Stomach (tissue), 4 donors: ENCODE measurements at regions not wholly inside any gene's neighbourhood (a gene's known extent, or its start where the extent isn't known, plus 50 kb on each side); places are given as distances from the start of the nearest gene placed in this dataset.

Experiments
- EP300 ChIP-seq: sonication (generic); formaldehyde crosslinking; IDR thresholded peaks from one replicate; pipeline ENCODE4 v1.6.1; 2017; ENCODE audit warnings: antibody characterized with exemption
- POLR2A ChIP-seq, 4 donors: fragments of 450-650 bp; IDR thresholded peaks; one replicate each; pipeline ENCODE4 v1.6.1; 2016; ENCODE audit warnings: antibody characterized with exemption in 4 of 4, control low read depth in 2 of 4, mild to moderate bottlenecking in 1 of 4, moderate library complexity in 1 of 4
- POLR2AphosphoS5 ChIP-seq, 3 donors: sonication (generic); formaldehyde crosslinking; IDR thresholded peaks; one replicate each; pipeline ENCODE4 v1.6.1; 2016; ENCODE audit warnings: antibody characterized with exemption in 3 of 3
- TF ChIP-seq, protein P1 (sequence below), 7 experiments: fragments of 450-650 bp in 4 of 7; fragments of 200-600 bp in 3 of 7; sonication (generic) in 3 of 7; IDR thresholded peaks; one replicate each; pipeline ENCODE4 v1.5.1; 2016 to 2019; ENCODE audit warnings: antibody characterized with exemption in 7 of 7, control low read depth in 2 of 7, mild to moderate bottlenecking in 1 of 7

DNA sequence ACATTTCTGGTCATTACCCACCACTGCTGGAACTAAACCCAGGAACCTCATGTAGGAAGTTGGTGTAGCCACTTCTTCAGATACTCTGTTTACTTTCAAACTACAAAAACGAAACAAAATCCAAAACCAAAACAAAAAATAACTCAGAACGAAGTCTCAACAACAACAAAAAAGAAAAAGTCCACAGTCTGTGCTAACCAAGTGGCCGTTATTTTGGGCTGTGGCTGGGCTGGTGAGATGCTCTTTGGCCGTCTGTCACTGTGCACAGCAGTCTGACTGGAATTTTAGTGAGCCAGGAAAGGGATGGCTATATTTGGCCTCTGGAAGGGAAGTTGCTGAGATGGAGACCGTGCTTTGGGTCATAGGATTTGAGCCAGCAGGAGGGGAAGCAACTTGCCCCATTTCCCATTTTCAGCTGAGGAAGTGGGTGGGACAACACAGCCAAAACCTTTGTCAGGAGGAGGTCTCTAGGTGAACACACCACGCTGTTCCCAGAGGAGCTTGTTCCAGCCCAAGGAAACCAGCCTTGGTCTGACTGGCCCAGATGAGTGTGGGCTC is 334.1 kb downstream of the ZSWIM6 start:
- TF ChIP-seq POLR2AphosphoS5 (IDR thresholded peaks at IDR 0.05) (no peak), EP300 (no peak), POLR2A (IDR thresholded peaks at IDR 0.05) (no peak)
- TF ChIP-seq, protein P1, sequence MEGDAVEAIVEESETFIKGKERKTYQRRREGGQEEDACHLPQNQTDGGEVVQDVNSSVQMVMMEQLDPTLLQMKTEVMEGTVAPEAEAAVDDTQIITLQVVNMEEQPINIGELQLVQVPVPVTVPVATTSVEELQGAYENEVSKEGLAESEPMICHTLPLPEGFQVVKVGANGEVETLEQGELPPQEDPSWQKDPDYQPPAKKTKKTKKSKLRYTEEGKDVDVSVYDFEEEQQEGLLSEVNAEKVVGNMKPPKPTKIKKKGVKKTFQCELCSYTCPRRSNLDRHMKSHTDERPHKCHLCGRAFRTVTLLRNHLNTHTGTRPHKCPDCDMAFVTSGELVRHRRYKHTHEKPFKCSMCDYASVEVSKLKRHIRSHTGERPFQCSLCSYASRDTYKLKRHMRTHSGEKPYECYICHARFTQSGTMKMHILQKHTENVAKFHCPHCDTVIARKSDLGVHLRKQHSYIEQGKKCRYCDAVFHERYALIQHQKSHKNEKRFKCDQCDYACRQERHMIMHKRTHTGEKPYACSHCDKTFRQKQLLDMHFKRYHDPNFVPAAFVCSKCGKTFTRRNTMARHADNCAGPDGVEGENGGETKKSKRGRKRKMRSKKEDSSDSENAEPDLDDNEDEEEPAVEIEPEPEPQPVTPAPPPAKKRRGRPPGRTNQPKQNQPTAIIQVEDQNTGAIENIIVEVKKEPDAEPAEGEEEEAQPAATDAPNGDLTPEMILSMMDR (IDR thresholded peaks at IDR 0.05), result no peak
